ENCODE measurements at regions not wholly inside any gene's neighbourhood (a gene's known extent, or its start where the extent isn't known, plus 50 kb on each side); places are given as distances from the start of the nearest gene placed in this dataset.

DNA sequence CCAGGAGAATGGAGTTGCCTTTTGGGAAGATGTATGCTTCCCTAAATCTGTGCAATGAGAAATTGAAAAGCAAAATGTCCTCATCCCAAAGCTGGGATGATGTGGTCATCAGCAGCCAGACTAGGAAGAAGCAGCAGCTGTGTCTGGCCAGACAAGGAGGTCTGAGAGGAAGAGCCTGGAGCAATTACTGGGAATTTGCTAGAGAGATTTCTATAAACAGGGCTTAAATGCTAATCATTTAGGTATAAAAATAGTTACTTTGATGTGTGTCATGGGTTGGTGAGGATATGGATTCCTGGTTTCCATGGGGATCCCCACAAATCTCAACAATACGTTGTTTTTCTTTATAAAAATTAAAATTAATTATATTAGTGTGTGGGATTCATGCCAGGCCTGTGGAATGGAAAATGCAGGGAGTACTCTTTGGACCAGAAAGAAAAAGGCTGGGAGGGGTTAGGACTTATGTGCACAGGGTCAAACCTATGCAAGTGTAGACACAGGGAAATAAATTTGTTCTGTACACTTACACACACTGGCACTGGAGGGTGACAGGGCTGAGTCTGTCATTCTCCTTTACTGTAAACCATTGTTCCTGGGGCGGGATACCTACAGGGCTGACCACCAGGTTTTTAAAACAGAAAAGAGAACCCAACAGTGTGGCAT lies 58.7 kb upstream of the TRPC7 start:
- no peak for DNase-seq
- H3K27ac ChIP-seq = no peak overlapping the region
- no peaks in the 10 kb centered on the region for H3K36me3 ChIP-seq
- TF ChIP-seq, protein P1, sequence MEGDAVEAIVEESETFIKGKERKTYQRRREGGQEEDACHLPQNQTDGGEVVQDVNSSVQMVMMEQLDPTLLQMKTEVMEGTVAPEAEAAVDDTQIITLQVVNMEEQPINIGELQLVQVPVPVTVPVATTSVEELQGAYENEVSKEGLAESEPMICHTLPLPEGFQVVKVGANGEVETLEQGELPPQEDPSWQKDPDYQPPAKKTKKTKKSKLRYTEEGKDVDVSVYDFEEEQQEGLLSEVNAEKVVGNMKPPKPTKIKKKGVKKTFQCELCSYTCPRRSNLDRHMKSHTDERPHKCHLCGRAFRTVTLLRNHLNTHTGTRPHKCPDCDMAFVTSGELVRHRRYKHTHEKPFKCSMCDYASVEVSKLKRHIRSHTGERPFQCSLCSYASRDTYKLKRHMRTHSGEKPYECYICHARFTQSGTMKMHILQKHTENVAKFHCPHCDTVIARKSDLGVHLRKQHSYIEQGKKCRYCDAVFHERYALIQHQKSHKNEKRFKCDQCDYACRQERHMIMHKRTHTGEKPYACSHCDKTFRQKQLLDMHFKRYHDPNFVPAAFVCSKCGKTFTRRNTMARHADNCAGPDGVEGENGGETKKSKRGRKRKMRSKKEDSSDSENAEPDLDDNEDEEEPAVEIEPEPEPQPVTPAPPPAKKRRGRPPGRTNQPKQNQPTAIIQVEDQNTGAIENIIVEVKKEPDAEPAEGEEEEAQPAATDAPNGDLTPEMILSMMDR (IDR thresholded peaks at IDR 0.05) = no peak
- no peaks in the 10 kb centered on the region for H3K27me3 ChIP-seq
- H3K4me1 ChIP-seq = no peaks in the 10 kb centered on the region
- H3K4me3 ChIP-seq = no peak overlapping the region
- H3K9me3 ChIP-seq = no peaks in the 10 kb centered on the region

DNA sequence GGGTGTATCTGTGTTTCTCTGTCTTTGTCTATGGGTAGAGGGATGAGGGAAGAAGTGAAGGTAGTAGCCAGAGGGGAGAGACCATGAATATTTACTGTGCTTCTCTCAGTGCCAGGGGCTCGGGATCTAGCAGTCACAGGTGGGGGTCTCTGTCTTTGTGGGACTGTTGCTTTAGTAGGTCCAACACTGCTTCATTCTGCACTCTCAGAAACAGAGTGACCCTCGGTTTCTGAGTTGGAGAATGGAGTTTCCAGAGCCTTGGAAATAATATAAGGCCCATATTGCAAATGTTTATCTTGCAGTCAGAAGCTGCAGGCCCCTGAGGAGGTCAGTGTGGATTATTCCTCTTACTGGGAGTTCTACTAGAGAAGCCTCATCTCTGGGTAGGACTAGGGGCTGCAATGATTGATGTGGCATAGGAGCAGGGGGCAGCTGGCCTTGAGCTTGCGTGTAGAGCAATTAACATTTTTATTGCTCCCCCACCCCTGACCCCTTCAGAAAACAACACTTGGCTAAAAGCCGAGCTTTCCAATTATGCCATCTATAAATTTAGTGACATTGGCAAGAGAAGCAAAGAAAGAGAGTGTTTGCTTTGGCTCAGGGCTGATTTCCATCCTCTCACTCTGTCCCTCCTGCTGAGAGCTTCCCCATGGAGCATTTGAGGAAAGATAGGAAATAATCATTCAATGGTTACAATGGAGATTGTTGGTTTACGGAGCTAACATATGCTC lies 55.0 kb upstream of the TRPC7 start:
- TF ChIP-seq, protein P1 (IDR thresholded peaks at IDR 0.05) = no peak
- TF ChIP-seq POLR2A (IDR thresholded peaks at IDR 0.05) = no peak
- no peaks in the 10 kb centered on the region for H3K36me3 ChIP-seq
- no peak overlapping the region for H3K27ac ChIP-seq
- H3K4me3 ChIP-seq = no peak overlapping the region
- DNase-seq = no peak
- H3K27me3 ChIP-seq = no peaks in the 10 kb centered on the region
- H3K9me3 ChIP-seq = no peaks in the 10 kb centered on the region
- H3K4me1 ChIP-seq = no peaks in the 10 kb centered on the region

DNA sequence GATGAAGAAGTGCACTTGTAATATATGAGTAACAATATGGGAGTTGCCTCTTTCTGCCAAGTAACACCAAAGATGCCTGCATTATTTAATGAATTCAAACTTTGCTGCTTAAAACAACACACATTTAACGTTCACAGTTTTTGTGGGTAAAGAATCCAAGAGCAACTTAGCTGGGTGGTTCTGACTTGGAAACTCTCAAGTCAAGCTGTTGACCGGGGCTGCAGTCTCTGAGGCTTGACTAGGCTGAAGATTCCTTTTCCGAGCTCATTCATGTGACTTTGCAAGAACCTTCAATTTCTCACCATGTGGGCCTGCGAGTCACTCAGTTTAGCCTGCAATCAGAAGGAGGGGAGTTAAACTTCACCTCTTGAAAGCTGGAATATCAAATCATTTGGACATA lies 53.0 kb upstream of the TRPC7 start:
- TF ChIP-seq, protein P1 (IDR thresholded peaks at IDR 0.05) = no peak
- TF ChIP-seq POLR2A (IDR thresholded peaks at IDR 0.05) = no peak
- no peak overlapping the region for H3K27ac ChIP-seq
- DNase-seq = no peak
- no peaks in the 10 kb centered on the region for H3K27me3 ChIP-seq
- no peaks in the 10 kb centered on the region for H3K4me1 ChIP-seq
- H3K4me3 ChIP-seq = no peak overlapping the region
- H3K36me3 ChIP-seq = no peaks in the 10 kb centered on the region
- no peaks in the 10 kb centered on the region for H3K9me3 ChIP-seq

Data from Peyer's patch (tissue), 4 donors.